ENCODE measurements at regions not wholly inside any gene's neighbourhood (a gene's known extent, or its start where the extent isn't known, plus 50 kb on each side); places are given as distances from the start of the nearest gene placed in this dataset.
"Not testable (repeated sequence)": the region's sequence is repeated elsewhere in the genome, so short reads cannot be mapped to it uniquely, and the experiment has no call there.

DNA sequence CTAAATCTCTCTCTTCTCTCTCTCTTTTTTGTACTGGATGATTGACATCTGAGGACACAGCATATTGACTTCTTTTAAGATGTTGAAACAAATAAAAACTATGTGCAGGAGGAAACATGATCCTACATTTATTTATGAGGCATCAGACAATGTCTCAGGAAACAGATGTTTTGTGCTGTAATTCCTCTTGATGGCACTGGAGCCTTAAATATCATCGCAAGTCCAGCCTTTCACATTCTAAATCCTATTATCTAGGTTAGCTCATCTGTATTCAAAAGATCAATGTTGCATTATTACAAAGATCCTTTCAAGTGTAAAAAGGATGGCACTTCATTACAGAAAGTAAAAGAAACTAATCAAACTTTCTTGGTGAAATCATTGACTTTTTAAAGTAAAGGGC, 63.9 kb downstream of the MAT2B start:
- peak; percentile 57 for DNase-seq

DNA sequence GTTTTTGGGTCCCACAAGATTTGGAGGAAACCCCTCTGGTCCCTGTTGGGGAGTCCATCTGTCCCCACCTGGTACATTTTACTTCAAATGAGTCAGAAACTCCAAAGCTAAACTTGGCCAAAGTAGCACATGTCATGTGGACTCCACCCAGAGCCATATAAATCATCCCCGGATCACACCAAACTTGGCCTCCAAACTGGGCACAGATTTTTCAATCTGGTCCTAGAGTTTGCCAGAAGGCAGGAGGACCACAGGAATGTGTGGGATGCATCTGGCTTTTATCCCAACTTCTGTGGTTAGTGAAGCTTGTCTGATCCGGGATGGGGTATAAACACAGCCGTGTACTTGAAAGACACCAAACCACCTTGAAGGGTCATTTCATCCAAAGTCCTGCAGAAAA, 66.3 kb downstream of the MAT2B start:
- DNase-seq: no peak

DNA sequence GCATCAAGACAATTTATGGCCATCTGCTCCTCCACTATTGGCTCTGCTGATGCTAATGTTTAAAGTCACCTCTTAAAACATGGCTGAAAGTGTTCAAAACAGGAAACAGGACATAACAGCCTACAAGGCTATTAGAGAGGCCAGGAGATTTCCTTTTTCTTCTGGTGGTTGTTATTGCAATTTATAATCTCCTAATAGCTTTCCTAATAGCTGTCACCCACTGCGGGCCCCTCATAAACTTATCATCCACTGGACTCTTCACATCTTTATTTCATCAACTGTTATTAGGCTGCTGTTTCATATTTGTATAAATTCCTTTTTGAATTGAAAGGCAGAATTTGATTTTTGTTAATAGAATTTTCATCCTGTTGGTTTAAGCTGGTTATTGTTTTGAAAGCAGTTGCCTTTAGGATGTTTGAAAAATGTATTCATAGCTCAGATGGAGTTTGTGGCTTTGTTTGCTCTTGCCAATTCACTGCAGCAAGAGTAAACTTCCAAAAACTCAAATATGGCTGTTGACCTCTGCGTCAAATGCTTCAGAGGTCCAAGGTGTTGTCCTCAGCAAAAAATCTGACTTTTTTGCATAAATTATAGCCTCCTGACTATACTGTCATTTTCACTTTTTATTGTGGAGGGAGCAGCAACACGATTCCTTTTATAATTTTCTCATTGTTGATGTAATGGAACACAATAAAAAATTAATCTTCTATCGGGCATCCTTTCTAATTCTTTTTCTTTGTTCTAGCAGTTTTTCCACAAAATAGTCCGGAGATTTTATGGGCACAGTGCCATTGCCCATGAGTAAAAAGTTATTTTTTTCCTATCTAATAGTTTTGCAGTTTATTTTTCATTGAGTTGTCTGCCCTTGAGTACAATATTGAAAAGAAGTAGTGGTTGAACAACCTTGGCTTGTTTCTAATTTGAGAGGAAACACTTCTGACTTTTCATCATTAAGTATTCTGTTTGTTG, 69.3 kb downstream of the MAT2B start:
- peak; percentile 12 for DNase-seq

DNA sequence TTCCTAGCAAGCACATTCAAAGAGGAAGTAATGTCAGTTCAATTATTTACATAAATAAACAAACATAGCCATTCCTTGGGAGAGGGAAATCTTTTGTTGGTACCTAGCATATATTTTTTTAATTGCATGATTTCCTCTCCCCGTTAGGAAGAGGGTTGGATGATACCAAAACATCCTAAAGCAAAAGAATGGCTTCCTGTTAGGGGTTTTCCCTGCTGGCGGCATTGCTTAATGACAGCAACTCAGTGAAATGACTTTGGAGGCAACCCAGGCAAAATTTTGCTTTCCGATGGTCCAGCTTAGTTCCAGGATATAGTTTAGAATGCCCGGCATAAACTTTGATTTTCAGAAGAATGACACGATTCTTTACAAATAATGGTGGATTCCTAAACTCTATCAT, 73.2 kb downstream of the MAT2B start:
- no peak for DNase-seq

DNA sequence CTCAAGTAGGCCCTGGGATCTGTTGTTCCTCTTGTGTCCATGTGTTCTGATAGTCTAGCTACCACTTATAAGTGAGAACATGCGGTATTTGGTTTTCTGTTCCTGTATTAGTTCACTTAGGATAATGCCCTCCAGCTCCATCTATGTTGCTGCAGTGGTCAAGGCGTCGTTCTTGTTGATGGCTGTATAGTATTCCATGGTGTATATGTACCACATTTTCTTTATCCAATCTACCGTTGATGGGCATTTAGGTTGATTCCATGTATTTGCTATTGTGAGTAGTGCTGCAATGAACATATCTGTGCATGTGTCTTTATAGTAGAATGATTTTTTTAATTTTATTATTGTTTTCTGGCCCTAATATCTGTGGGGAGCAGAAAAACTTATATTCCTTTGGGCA, 74.3 kb downstream of the MAT2B start:
- no peak for DNase-seq

DNA sequence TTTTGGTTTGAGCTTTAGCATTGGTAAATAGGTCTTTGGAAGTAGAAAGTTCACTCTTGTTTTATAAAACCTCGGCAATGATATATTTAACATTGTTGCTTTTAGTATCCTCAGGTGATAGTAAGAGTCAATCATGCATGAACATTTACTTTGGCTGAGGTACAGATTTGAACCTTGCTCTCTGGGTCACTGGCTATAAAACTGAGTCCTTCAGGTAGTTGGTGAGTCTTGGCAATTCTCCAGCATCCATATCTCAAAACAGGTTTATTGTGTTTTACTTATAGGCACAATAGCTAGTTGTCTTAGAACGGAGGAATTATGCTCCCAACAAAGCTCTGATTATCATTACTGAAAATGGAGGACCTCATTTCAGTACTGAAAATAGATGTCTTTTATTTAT, 75.1 kb downstream of the MAT2B start:
- DNase-seq: no peak

DNA sequence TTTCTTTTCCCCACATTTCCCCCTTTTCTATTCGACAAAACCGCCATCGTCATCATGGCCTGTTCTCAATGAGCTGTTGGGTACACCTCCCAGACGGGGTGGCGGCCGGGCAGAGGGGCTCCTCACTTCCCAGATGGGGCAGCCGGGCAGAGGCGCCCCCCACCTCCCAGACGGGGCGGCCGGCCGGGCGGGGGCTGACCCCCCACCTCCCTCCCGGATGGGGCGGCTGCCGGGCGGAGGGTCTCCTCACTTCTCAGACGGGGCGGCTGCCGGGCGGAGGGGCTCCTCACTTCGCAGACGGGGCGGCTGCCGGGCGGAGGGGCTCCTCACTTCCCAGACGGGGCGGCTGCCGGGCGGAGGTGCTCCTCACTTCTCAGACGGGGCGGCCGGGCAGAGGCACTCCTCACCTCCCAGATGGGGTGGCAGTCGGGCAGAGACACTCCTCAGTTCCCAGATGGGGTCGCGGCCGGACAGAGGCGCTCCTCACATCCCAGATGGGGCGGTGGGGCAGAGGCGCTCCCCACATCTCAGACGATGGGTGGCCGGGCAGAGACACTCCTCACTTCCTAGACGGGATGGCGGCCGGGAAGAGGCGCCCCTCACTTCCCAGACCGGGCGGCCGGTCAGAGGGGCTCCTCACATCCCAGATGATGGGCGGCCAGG, 78.2 kb downstream of the MAT2B start:
- not testable (repeated sequence) for DNase-seq

DNA sequence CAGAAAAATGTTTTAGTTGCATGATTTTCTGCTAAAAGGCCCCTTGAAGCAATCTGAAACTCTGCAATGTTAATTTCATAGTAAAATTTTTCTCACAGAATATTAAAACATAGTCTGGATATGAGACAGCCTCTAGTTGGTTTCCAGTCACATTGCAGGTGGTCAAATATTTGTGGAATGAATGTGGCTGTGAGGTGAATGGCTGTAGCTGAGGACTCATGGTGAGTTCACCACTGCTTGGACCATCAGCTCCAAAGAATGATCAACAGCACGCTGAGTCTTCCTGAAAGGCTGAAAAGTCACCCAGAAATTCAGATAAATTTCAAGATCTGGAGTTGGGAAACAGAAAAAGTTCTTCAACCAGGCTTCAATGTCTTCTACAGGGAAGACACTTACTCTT, 79.8 kb downstream of the MAT2B start:
- no peak for DNase-seq

DNA sequence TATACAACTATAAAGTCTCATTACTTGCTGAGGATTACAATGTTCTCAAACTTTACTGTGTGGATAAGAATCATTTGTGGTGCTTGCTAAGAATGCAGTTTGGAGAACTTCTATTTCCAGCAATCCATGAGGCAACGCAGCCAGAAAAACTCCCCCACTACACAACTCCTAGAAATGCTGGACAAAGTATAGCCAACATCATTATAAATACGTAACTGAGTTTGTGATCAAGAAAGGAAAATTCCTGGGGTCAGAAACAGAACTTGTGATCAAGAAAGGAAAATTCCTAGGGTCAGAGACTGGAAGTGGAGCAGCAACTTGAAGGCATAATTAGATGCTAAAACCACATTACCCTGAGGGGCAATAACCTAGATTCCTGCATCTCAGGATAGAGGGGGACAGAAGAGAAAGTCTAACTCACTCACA, 81.1 kb downstream of the MAT2B start:
- no peak for DNase-seq

DNA sequence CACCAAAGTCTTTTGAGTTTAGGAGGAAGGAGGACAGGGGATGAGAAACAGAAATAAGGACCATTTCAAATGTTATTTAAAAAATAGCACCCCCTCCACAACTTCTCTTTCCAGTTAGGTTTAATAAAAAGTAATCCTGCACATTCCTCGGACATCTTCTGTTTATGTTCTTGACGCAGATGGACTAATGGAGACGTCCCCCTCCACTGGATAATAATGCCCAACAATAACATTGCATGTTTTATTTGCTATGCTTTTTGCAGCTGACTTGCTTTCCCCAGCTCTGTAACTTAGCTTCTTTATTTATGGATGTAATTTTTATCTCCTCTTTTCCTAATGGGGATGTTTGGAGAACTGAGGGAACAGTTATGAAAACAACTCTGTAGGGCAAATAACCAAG, 89.5 kb downstream of the MAT2B start:
- no peak for DNase-seq

DNA sequence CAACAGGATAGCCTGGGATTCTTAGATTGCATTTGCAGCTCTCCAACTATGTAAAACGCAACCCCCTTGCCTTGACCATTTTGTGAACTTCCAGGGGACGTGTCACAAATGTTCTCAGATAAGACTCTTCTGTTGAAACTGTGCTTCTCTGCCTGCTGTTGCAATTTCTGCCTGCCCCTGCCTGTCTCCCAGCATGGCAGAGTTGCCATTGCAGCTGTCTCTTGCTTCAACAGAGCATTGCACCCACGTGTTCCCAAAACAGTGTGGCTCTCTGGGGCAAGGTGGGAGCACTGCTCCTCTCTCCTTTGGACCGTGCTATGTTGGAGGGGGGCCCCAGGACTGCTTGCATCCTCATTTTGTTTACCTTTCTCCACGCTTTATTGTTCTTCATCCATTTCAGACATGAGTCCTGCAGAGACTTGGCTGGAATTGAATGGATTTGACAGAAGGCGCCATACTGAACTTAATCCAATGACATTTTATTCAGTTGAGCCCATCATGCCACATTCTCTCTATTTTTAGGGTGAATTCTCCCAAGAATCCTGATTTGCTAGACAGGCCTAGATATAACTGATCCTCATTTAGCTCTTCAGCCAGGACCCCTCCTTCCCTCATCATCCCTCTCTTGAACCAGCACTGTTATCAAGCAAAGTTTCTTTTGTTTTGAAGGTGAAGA, 90.7 kb downstream of the MAT2B start:
- DNase-seq: no peak

DNA sequence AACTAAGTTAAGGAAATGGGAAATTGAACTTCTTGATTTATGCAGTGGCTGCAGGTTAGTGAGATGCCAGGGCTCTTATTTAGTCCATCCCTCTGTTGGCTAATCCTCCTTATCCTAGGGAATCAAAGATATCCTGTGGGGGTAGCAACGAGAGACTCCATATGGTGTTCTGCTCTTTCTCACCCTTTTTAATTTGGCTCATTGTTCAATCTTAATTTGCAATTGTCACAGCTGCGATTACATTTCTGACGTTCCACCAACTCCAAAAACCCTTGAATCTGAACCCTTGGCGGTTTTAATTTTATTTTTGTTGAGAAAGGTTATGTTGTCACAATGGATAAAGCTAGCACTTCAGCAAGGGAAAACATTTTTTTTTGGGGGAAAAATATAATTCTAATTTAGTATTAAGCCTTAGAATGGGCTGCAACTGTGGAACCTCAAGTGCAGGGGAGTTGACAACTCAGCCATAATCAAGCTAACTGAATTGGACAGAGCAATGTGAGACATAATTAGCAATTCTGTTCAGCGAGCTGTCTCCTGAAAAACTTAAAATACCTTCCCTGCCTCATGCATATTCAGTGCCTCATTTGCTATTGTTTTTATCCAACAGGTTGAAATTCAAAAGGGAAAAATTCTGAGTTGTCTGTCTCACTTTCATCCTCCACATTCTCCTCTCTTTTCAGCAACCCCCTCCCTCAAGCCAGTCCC, 91.3 kb downstream of the MAT2B start:
- no peak for DNase-seq

DNA sequence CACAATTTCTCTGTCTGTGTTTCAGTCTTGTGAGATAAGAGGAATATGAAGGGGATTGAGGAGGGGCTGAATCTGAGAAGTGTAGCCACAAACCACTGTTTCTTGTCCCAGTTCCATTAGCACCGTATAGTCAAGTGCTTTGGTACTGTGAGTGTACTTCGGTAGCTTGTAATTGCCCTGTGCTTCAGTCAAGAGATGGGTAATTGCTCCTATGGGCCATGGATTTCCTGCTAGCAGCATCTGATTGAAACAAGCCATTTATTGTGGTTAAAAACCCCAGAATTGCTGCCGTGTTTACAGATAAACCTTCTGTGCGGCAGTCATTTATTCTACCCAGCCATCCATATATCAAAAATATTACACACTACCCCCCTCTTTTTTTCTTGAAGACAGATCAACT, 98.6 kb downstream of the MAT2B start:
- no peak for DNase-seq

DNA sequence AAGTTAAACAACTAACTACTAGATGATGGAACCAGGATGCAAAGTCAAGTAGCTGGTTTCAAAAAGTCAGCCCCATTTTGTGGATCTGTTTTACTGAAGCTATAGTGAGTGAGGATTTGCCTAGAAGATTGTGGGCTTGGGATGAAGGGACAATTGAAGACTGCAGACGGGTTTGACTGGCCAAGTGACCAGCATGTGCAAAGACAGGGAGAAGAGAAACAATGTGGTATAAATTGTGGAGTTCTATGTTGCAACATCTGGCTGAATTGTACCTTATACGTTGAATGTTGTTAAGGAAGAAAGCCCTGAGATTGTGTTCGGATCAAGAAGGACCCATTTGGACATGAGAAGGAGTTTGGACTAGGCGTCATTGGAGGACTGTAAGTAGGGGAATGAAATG, 101.8 kb downstream of the MAT2B start:
- DNase-seq: no peak

DNA sequence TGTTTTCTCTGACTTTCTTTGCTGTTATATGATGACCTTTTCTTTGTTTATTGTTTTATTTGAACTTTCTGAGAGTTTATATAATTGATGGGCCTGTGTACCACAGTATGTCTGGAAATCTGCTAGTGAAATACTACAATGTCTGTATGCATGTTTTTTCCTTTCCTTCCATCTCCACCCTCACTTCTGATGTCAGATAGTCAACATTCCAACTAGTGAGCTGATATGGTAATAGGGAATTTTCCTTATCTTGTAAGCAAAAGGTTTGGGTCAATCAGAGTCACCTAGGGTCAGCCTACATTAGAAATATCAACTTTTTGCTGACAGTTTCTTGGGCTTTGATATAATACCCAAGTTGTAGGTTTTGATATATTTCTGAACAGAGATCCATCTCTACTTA, 103.2 kb downstream of the MAT2B start:
- DNase-seq: no peak

DNA sequence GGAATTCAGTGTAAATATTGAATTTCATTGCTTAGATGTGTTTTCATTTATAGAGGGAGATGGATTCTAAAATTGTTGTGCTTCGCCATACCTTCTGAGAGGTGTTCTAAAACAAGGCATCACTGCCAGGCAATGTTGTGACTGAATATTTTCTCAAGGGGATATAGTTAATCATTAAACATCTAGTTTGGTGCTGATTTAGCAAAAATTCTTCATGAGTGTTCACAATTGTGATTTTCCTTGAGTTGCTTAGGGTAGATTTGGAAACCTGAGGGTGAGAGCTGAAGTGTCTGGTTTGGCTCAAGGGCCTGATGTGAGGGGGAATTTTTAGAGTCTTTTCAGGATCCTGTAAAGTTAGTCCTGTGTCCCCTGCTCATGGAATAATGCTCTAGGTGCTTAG, 104.5 kb downstream of the MAT2B start:
- no peak for DNase-seq

DNA sequence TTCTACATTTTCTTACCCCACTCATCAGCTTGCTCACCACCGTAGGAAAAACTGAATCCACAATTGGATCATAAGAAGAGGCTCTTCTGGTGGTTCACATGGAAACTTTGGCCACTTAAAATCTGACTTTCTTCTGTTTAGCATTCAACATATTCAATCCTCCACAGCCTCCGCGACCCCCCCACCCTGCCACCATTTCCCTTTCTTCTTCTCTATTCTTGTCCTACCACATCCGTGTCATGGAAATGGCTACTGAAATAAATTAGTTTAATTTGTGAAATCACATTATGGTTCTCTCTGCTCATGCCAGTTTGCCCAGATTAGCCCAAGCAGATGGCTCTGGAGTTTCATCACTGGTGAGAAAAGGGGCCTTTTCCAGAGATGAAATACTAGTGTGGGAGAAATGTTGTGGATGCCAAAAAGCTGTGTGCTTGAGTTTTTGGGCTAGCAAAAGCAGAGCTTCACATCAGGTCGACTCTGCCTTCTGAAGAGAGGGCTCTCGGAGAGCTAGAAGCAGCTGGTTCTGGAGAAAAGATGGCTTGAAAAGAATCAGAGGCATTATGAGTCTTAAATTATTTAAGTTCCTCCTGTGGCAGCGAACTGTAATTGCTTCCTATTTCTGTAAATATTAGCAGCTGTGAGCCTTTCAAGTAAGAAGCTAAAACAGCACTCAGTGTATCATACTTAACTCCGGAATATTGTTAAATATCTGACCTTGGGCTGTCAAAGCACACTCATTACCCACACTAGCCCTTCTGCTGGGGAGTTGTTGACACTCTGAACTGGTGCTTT, 107.1 kb downstream of the MAT2B start:
- no peak for DNase-seq

DNA sequence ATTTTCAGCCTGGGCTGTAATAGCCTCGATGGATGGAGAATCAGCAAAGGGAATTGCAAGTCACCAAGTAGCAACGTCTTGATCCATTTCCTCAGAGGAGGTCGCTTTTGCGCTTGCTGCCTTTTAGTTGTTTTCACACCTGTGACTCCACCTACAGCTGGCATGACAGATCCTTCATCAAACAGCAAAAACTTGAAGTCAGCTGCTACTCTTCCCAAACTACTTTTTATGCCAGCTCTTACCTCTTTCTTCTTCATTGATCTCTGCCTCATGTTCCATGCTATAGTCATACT, 107.7 kb downstream of the MAT2B start:
- DNase-seq: no peak

DNA sequence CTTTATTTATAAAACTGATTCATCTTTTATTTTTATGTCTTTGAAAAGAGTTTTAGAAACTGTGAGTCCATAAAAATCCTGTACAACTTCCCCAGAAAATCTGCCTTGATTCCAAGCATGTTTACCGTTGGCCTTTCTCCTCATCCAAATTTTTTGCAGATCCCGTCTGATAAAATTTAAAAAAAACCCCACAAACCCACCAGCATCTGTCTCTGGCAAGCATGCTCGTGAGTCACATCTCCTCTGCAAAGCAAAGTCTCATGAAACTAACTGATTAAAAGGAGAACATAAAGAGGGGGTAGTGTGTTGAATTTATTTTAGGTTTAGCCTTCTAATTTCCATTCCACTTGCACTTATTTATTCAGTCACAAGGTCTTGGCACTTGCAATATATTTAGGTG, 109.4 kb downstream of the MAT2B start:
- no peak for DNase-seq

DNA sequence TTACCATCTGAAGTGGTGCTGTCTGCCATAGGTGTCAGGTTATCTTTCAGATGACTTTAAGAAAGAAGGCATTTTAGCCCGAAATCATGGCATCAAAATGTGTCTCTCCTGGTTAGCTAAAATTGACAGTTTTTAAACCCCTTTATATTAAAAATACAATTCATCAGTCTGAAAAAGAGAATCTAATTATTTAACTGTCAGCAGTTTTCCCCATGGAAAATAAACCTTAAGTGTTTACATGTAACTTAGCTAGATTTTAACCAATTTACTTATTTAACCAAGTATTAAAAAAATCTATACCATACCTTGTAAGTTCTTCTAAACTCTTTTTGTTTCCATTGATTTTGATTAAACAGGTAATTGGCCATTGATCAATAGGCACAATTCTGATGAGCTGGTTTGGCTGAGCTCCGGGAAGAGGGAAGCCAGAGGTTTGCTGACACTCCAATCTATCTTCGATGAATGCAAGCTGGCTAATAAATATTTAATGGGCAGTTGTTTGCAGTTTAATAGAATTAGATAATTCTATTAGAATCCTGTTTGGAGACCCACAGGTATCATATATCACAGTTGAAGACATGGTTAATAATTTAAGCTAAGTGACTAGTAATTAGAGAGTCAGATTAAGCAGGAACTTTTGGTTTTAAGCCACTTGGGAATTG, 114.0 kb downstream of the MAT2B start:
- no peak for DNase-seq

DNA sequence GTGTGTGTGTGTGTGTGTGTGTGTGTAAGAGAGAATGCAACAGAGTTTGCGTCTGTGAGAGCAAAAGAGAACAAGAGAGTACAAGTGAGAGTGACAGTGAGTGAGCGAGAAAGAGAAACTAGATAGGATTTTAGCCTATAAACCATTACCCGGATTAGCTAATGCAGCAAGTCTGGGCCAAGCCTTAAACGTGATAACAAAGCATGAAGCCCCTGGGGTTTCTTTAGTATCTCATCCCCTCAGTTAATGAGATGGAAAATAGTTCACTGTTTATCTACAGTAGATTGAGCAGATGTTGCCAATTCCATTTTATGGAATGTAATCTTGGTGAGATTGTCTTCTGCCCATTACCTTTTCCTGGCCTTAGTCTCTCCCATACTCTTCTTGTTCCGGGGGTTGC, 114.5 kb downstream of the MAT2B start:
- no peak for DNase-seq

DNA sequence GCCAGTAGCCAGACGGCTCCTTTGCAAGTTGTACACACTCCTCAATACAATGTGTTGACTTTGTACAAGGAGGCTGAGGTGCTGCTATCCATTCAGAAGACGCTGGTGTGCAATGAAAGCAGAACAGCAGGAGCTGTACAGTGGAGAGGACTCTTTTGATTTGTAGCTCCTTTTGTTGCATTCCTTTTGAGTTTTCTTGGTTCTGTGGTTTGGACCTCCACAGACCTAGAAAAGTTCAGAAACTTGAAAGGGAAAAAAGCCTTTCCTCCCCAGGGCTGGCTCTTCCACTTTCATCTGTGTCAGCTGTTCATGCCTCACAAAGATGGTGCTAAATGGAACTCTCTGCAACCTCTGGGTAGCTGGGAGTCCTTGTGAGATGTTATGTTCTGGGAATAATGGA, 117.4 kb downstream of the MAT2B start:
- DNase-seq: no peak

Data from dermis blood vessel endothelial cell (primary cell).